Activated naive CD4-positive, alpha-beta T cell treated with anti-CD3 and anti-CD28 coated beads, Interleukin-2, amount 50 U/mL, for 72 hours (primary cell): ENCODE measurements at regions not wholly inside any gene's neighbourhood (a gene's known extent, or its start where the extent isn't known, plus 50 kb on each side); places are given as distances from the start of the nearest gene placed in this dataset.

Experiments
- ATAC-seq, 2 donors: fragments of 150-1000 bp; cut with Tn5 transposase; 2 replicates each; pipeline ENCODE4 v1.10.0; 2021; ENCODE audit warnings: mild to moderate bottlenecking in 2 of 2, moderate library complexity in 2 of 2
- DNase-seq, 2 donors: peaks; one replicate each; pipeline ENCODE4 v3.0.0; 2021 to 2022; ENCODE audit warnings: low spot score in 2 of 2
- H3K27ac Mint-ChIP-seq, 2 donors: one replicate each; pipeline ENCODE4 v1.8.0; 2022; ENCODE audit warnings: mild to moderate bottlenecking in 2 of 2, mixed read lengths in 2 of 2
- H3K36me3 Mint-ChIP-seq, 2 donors: one replicate each; pipeline ENCODE4 v1.8.0; 2022; ENCODE audit warnings: mixed read lengths in 2 of 2
- H3K9me3 Mint-ChIP-seq, 2 donors: one replicate each; pipeline ENCODE4 v1.8.0; 2022; ENCODE audit warnings: mixed read lengths in 2 of 2

DNA sequence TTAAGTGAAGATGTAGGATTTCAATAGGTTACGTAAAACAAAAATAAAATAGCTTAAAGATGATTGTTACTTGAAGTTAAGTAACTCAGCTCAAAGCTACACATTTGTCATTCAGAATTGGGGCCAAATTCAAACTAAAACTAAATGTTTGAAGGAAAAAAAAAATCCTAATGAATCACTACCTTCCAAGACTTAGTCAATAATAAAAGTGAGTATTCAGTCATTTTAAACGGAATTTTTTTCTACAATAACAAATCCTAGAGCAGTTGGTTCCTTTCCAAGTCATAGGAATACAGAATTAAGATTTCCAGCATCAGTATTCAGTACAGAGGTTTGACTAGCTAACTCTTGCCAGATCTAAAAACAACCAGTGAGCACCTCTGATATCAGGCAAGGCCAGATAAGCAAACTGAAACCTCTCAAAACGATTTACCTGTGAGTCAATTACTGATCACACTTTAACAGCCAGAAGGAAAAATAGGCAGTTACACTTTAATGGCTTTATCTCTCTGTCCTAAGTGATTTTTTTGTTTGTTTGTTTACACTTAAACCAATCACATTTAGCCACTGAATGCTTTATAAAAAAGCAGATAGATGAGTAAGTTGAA lies 669.8 kb upstream of the ANKRD30A start:
- no peak overlapping the region for H3K27ac Mint-ChIP-seq

DNA sequence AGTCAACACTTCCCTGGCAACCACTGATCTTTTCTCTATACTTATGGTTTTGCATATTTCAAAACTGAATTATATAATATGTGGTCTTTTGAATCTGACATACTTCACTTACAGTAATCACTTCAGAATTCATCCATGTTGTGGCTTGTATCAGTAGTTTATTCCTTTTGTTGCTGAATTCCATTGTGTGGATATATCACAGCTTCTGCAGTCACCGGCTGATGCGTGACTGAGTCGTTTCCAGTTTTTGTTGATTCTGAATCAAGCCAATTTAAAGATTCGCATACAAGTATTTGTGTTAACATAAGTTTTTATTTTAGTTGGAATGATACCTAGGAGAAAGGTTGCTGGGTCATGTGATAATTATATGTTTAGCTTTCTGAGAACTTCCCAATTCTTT lies 672.5 kb upstream of the ANKRD30A start:
- Mint-ChIP-seq H3K36me3 (no peaks in the 10 kb centered on the region), H3K9me3 (peaks cover 3 to 5% of the 10 kb centered on the region in 2 donors), H3K27ac (no peak overlapping the region)
- ATAC-seq (no peak), DNase-seq (no peak)

More for the DNA sequence above, 669.8 kb upstream of the ANKRD30A start:
- Mint-ChIP-seq H3K9me3 (peaks cover under 1 to 11% of the 10 kb centered on the region in 2 donors), H3K36me3 (no peaks in the 10 kb centered on the region)
- DNase-seq: no peak
- ATAC-seq: no peak

DNA sequence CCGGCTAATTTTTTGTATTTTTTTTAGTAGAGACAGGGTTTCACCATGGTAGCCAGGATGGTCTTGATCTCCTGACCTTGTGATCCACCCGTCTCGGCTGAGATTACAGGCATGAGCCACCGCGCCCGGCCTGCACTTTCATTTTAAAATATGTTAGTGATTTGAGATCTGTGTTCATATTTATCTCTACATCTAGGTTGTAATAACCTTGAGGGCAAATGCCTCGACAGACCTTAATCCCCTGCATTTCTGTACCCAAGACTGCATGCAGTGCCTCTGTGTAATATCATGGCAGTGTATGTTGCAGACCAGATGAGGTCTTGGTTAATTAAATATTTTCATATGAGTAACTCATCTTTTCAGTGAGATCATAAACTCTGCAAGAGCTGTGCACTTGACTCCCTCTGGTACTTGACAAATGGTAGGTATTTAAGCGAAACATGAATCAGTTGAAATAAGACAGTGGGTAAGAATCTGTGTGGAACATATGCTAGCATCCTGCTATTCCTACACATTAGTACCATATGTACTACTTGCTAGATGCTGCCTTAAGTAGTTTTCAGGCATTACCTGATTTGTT lies 673.9 kb upstream of the ANKRD30A start:
- ATAC-seq (no peak), DNase-seq (no peak)
- Mint-ChIP-seq H3K36me3 (no peaks in the 10 kb centered on the region), H3K9me3 (peaks cover 5 to 6% of the 10 kb centered on the region in 2 donors), H3K27ac (no peak overlapping the region)

DNA sequence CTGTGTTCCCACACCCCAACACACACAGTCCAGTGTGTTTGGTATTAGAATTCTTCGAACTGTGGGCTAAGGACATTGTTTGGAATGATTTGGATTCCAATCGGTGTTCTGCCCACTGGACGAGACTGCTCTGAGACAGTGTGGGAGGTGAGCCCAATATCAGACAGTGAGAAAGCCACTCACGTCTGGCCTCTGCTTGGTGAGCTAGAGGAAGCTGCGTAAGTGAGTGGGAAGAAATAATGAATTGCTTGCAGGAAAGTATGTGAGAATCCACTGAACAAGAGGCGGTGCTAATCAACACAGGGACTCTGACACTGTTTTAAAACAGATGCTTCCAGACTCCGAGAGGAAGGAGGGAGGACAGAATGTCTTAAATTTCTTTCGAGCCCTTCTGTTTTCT lies 675.0 kb upstream of the ANKRD30A start:
- Mint-ChIP-seq H3K36me3 (no peaks in the 10 kb centered on the region), H3K27ac (no peak overlapping the region), H3K9me3 (peaks cover 4 to 5% of the 10 kb centered on the region in 2 donors)
- ATAC-seq: no peak
- no peak for DNase-seq

DNA sequence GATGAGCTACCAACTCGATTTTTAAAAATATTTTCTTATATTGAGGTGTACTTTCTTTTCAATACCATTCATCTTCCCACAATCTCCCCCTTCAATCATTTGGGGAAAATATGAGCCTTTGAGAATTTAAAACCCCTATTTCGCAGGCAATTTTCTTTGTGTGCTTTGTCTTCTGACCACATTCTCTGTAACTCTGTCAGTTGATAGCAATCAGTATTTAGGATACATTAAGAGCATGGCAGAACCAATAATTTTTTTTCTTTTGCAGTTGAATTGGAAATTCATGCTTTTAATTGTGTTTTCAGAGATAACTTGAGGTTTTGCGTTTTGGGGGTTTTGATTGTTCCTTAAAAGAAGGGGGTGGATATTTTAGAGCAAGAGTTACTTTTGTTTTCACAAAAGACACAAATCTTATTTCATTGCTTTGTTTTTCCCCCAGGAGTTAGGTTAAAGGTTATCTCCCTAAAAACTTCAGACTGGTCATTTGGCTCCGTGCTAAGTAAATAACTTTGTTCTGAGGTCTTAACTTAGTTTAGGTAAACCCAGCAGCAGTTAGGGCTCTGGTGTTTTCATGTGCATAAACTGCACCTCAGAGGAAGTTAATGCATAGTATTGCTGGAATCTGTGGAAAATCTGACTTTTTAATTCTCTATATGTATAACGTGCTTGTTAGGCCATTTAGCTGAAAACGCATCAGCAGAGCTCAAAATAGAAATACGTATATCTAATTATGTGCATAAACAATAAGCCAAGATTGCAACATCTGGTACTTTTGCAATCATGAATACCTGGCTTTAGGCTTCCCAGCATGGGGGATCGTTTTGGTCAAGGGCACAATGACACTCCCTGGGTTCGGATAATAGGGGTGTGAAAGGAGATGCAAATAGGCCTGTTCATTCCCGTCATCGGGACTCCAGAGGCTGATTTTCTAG lies 676.4 kb upstream of the ANKRD30A start:
- no peak for DNase-seq
- no peaks in the 10 kb centered on the region for H3K36me3 Mint-ChIP-seq
- H3K9me3 Mint-ChIP-seq: peaks cover 4 to 5% of the 10 kb centered on the region in 2 donors
- H3K27ac Mint-ChIP-seq: no peak overlapping the region
- ATAC-seq: no peak

DNA sequence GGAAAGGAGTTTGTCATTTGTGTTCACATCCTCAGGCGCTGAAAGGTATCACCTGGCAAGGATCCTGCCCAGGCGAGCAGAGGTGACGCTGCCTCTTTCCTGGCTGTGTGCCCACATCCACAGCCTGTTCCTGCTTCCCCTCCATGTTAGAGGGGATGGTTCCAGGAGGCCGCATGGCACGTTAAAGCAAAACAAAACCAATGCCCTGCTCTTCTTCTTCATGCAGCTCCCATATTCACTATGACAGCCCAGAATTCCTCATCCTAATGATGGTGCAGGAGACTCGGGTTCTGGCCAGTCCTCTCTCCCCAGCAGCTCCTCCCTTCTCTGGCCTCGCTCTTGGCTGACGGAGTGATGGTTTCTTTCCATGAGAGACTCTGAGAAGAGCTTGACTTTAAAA lies 678.5 kb upstream of the ANKRD30A start:
- ATAC-seq: no peak
- Mint-ChIP-seq H3K36me3 (no peaks in the 10 kb centered on the region), H3K9me3 (peaks cover 4 to 5% of the 10 kb centered on the region in 2 donors), H3K27ac (no peak overlapping the region)
- no peak for DNase-seq

DNA sequence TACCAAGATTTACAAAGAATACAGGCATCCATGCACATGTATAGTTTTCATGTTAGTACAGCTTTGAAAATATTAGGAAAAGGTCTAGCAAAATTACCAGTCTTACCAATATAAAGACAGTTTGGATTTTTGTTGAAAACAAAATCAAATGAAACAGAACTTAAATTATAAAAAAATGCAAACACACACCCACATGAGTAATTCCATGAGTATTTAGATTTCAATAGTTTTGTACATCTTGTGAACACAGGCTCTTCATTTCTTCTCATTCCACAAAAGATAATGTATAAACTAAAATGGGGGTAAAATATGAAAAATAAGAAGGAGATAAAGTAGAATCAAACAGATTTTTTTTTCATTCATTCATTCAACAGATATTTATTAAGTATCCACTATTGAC lies 682.2 kb upstream of the ANKRD30A start:
- Mint-ChIP-seq H3K36me3 (no peaks in the 10 kb centered on the region), H3K27ac (no peak overlapping the region), H3K9me3 (peaks cover 11 to 15% of the 10 kb centered on the region in 2 donors)
- no peak for DNase-seq
- no peak for ATAC-seq

DNA sequence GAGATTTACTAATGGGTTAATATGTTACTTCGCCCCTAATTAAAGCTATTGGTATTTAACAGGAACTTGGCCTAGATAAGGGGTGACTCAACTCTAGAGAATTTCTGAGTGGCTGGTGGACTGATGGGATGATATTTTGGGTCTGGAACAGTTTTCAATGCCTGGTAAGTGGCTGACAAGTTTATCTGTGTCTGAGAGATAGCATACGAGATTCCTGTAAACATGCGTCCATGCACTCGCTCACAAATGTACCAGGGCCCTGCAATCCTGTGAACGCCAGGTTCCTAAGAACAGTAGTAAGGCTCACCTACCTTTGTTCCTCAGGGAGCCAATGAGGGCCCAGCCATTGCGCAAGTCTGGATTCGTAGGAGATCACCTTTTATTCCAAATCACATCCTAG lies 683.8 kb upstream of the ANKRD30A start:
- DNase-seq (no peak), ATAC-seq (no peak)
- Mint-ChIP-seq H3K27ac (no peak overlapping the region), H3K9me3 (peaks cover 11 to 13% of the 10 kb centered on the region in 2 donors), H3K36me3 (no peaks in the 10 kb centered on the region)

DNA sequence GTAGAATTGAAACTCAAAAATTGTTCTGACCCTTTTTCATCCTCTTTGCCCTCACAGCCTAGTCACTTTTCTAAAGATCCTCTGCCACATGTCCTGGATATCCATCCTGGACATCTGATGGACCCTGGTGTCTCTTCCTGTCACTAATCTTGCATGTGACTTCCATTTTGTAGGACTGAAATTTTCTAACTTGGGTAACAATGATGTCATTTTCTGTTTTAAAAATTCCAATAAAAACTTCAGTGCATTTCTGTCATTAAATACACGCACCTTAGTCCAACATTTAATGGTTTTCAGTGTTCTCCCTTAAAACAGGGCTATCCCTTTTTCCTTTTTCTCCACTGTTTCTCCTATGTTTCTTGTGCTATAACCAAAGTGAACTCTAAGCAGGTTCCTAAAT lies 684.9 kb upstream of the ANKRD30A start:
- H3K36me3 Mint-ChIP-seq: no peaks in the 10 kb centered on the region
- ATAC-seq: no peak
- no peak for DNase-seq
- peaks cover 11% of the 10 kb centered on the region in 2 donors for H3K9me3 Mint-ChIP-seq
- no peak overlapping the region for H3K27ac Mint-ChIP-seq

DNA sequence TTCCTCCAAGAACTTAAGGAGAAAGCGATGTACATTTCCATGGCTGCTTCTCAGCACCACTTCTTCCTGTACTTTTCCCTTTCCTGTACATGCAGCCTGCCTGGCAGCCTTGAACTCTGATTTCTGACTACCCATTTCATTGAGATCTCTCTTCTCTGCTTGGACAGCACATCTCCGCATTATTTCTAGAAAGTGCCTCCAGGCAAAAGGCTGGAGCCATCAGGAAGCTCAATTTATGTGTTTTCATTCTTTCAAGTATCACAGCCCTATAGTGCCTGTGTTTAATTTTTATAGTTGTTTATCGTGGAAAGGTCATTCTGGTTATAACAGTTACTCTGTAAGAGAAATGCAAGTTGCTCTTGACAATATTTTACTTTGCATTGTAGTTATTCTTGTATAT lies 688.0 kb upstream of the ANKRD30A start:
- no peak for ATAC-seq
- DNase-seq: no peak
- Mint-ChIP-seq H3K36me3 (no peaks in the 10 kb centered on the region), H3K27ac (no peak overlapping the region), H3K9me3 (peaks cover 11% of the 10 kb centered on the region in 2 donors)

DNA sequence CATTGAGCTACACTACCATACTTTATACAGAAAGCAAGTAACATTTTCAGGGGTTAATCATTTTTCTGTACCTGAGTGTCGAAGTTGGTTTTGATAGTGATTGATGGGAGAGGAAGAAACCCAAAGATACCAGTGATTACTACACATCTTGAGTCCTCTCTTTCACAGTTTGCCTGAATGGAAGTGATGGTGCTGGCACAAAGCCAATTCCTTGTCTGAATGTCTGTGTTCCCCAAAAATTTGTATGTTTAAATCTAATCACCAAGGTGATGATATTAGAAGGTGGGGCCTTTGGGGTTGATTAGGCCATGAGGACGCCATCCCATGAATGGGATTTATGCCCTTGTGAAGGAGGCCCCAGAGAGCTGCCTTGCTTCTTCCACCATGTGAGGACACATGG lies 696.9 kb upstream of the ANKRD30A start:
- peaks cover 6 to 31% of the 10 kb centered on the region in 2 donors for H3K9me3 Mint-ChIP-seq
- ATAC-seq: no peak
- H3K27ac Mint-ChIP-seq: no peak overlapping the region
- no peak for DNase-seq
- peaks cover 0 to 5% of the 10 kb centered on the region in 2 donors for H3K36me3 Mint-ChIP-seq

DNA sequence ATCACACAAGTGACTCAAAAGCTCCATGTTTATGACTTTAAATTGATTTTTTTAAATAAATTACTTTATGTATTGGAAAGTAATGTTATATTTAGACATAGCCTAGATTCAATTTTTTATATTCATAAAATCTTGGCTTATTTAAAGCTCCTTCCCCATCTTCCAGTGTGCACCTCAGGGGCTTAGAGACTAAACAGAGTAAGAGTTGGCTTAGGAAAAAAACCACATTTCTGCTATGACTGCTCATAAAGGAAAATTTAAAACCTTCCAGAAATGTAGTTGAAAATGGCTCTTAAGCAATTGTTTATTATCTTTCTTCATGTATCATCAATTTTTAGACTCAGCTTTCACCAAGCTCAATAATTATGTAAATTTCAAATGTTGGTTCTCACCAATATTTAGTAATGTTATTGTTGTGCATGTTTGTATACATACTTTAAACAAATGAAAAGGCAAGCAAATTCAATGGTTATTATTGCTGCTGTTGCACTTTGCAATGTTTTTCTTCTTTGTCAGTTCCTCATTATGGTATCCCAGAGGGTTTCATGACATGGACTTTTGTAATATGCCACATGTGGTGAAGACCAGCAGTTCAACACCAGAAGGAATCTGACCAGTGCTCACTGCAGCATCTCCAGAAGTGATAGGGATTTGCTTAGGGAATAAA lies 700.1 kb upstream of the ANKRD30A start:
- peaks cover 0 to 5% of the 10 kb centered on the region in 2 donors for H3K36me3 Mint-ChIP-seq
- peaks cover 15 to 26% of the 10 kb centered on the region in 2 donors for H3K9me3 Mint-ChIP-seq
- ATAC-seq (no peak), DNase-seq (no peak)
- no peak overlapping the region for H3K27ac Mint-ChIP-seq

DNA sequence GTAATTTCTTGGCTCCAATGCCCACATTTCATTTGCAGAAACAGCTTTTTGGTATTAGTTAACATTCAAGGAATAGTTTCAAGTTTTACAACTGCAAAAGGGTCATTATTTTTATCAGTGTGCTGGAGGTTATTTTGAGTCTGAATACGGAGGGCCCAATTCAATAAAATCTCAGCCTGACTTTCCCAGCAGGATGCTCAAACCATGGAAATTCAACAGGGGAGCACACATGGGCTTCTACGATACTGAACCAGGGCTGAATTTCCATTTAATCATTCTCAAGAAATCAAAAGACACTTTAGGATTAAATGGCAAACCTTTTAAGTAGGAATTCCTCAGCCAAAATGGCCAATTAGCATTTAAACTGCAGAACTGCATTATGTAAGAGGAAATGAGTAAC lies 700.9 kb upstream of the ANKRD30A start:
- DNase-seq (no peak), ATAC-seq (no peak)
- H3K27ac Mint-ChIP-seq: no peak overlapping the region
- H3K36me3 Mint-ChIP-seq: peaks cover 0 to 5% of the 10 kb centered on the region in 2 donors
- H3K9me3 Mint-ChIP-seq: peaks cover 9 to 20% of the 10 kb centered on the region in 2 donors

DNA sequence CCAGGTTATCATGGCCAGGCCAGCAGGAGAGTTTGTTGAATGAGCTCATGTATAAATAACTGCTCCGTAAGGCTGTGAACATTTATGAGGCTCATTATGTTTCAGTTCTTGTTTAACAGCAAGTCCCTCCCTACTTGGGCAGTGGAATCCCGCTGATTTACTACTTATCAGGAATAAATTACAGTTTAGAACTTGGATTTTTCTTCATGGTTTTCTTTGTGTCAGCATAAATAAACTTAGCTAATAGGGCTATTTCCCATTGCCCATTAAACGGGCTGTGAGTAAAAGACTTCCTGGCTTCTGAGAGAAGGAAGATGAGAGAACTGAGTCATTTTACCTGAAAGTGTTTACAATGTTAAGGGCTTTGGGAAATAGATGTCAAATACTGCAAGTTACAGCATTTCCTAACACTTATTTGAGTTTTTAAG lies 701.6 kb upstream of the ANKRD30A start:
- Mint-ChIP-seq H3K27ac (no peak overlapping the region), H3K36me3 (peaks cover 0 to 5% of the 10 kb centered on the region in 2 donors), H3K9me3 (peaks cover 9 to 16% of the 10 kb centered on the region in 2 donors)
- ATAC-seq (no peak), DNase-seq (no peak)

DNA sequence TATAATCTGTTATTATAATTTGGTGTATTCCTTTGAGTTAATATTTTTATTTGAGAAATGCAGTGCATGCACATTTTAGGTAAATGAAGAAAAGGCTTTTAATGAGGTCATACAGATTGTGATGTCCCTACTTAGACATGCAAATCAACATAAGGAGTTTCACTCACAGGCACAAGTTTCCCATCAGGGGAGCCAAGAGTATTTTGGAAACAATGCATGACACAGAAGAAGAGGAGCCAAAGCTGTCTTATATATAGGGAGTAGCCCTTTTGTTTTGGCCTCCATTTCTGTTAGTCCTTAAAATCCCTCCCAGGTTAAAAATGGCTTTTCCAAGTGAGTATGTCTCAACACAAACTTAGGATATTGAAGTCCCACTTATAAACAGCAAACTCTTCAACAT lies 703.4 kb upstream of the ANKRD30A start:
- DNase-seq: no peak
- Mint-ChIP-seq H3K36me3 (no peaks in the 10 kb centered on the region), H3K9me3 (peaks cover 9 to 10% of the 10 kb centered on the region in 2 donors), H3K27ac (no peak overlapping the region)
- no peak for ATAC-seq

DNA sequence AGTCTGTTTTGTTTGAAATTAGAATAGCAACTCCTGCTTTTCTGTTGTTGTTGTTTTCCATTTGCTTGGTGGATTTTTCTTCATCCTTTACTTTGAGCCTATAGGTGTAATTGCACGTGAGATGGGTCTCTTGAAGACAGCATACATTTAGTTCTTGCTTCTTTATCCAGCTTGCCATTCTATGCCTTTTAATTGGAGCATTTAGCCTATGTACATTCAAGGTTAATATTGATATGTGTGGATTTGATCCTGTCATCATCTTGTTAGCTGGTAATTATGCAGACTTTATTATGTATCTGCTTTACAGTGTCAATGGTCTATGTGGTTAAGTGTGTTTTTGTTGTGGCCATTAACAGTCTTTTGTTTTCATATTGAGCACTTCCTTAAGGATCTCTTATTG lies 708.9 kb upstream of the ANKRD30A start:
- DNase-seq (no peak), ATAC-seq (no peak)
- Mint-ChIP-seq H3K27ac (no peak overlapping the region), H3K9me3 (peaks cover 13% of the 10 kb centered on the region in 2 donors), H3K36me3 (peaks cover 0 to 9% of the 10 kb centered on the region in 2 donors)

DNA sequence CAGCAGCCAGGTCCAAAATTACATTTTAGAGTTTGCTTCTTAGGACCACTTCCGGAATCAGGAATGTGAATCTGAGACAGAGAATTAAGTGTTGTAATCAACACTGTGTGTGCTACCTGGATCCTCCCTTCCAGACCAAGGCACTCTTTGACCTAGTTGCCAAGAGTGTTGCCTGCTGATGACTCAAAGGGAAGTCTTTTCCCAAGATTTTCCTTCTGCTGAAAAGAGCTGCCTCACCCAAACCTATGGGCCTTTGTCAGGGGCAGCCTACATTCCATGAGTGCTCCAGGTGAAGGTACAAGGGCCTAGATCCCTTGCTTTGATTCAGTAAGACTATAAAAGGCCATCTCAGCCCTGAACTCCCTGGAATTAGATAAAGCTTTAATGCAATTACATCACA lies 712.5 kb upstream of the ANKRD30A start:
- H3K36me3 Mint-ChIP-seq: peaks cover 0 to 12% of the 10 kb centered on the region in 2 donors
- no peak for DNase-seq

More for the DNA sequence above, 712.5 kb upstream of the ANKRD30A start:
- no peak overlapping the region for H3K27ac Mint-ChIP-seq
- H3K9me3 Mint-ChIP-seq: peaks cover 13 to 20% of the 10 kb centered on the region in 2 donors
- ATAC-seq: no peak
